H1 (cell line): ENCODE measurements at regions not wholly inside any gene's neighbourhood (a gene's known extent, or its start where the extent isn't known, plus 50 kb on each side); places are given as distances from the start of the nearest gene placed in this dataset.

Source experiments
- CTCF ChIA-PET: fragments of 300-600 bp; sonication (Branson Sonifier 250); formaldehyde crosslinking; loops from one replicate; lab custom pipeline; 2021; ENCODE audit not compliant: partially characterized antibody; lab: Charles Lee
- POLR2A ChIA-PET: fragments of 300-600 bp; sonication (Branson Sonifier 250); formaldehyde crosslinking; loops from one replicate; lab custom pipeline; 2021; ENCODE audit warnings: inconsistent platforms; ENCODE audit not compliant: partially characterized antibody; lab: Charles Lee
- DNase-seq, 2 experiments: peaks; one replicate each; pipeline versions ENCODE4 v3.0.0 to v3.0.0-alpha.2; 2010 to 2022; ENCODE audit warnings: low spot score in 2 of 2, low read depth in 1 of 2, mixed read lengths in 1 of 2
- FAIRE-seq: peaks from 2 replicates; lab custom pipeline; 2011; peaks lifted over from hg19 to GRCh38; lab: Jason Lieb, UNC
- H2AFZ ChIP-seq: 2 replicates; pipeline ENCODE4 v1.8.1; 2012; ENCODE audit warnings: low read length, inconsistent platforms
- H2AK5ac ChIP-seq: 2 replicates; pipeline ENCODE4 v1.6.1; 2013; ENCODE audit warnings: low read depth, low read length
- H2BK120ac ChIP-seq: replicated peaks from 2 replicates; pipeline ENCODE3; 2013; ENCODE audit warnings: low read depth, low read length, inconsistent platforms
- H2BK12ac ChIP-seq: 2 replicates; pipeline ENCODE4 v1.6.1; 2013; ENCODE audit warnings: low read depth, low read length
- H2BK15ac ChIP-seq: 2 replicates; pipeline ENCODE4 v1.6.1; 2013; ENCODE audit warnings: low read length
- H2BK20ac ChIP-seq: 2 replicates; pipeline ENCODE4 v1.6.1; 2013; ENCODE audit warnings: low read length
- H2BK5ac ChIP-seq: 2 replicates; pipeline ENCODE4 v1.6.1; 2013; ENCODE audit warnings: low read depth, low read length
- H3K14ac ChIP-seq: 2 replicates; pipeline ENCODE4 v1.6.1; 2013; ENCODE audit warnings: inconsistent platforms; ENCODE audit not compliant: insufficient read length
- H3K18ac ChIP-seq: 2 replicates; pipeline ENCODE4 v1.6.1; 2013; ENCODE audit warnings: low read length; ENCODE audit errors: extremely low read depth
- H3K23ac ChIP-seq: 2 replicates; pipeline ENCODE4 v1.6.1; 2013; ENCODE audit warnings: inconsistent platforms; ENCODE audit not compliant: insufficient read length
- H3K23me2 ChIP-seq: 2 replicates; pipeline ENCODE4 v1.6.1; 2013; ENCODE audit warnings: low read depth, low read length
- H3K27ac ChIP-seq: 2 replicates; pipeline ENCODE4 v1.6.1; 2011; ENCODE audit warnings: low read depth, low read length, inconsistent platforms
- H3K27me3 ChIP-seq, 4 experiments: replicated peaks in 1 of 4; 1 replicate in 1 of 4; 2 replicates in 3 of 4; pipeline versions ENCODE4 v1.6.1 to v1.8.1; 2011 to 2013; ENCODE audit warnings: low read length in 3 of 4, mild to moderate bottlenecking in 3 of 4, inconsistent platforms in 2 of 4, mixed read lengths in 2 of 4, moderate library complexity in 1 of 4; ENCODE audit not compliant: control insufficient read depth in 3 of 4, insufficient read depth in 3 of 4; ENCODE audit errors: extremely low read depth in 1 of 4
- H3K36me3 ChIP-seq, 4 experiments: 2 replicates each; pipeline versions ENCODE4 v1.6.1 to v1.8.1; 2011 to 2013; ENCODE audit warnings: mild to moderate bottlenecking in 4 of 4, low read length in 3 of 4, moderate library complexity in 2 of 4, control low read depth in 1 of 4, inconsistent platforms in 1 of 4; ENCODE audit not compliant: insufficient read depth in 4 of 4, control insufficient read depth in 2 of 4
- H3K4ac ChIP-seq: replicated peaks from 2 replicates; pipeline ENCODE3; 2013; ENCODE audit warnings: low read length, low read depth, mixed read lengths, inconsistent platforms; ENCODE audit not compliant: insufficient read length
- H3K4me1 ChIP-seq, 4 experiments: replicated peaks in 1 of 4; 1 replicate in 1 of 4; 2 replicates in 3 of 4; pipeline versions ENCODE4 v1.6.1 to v1.8.1; 2011 to 2013; ENCODE audit warnings: low read length in 3 of 4, inconsistent platforms in 2 of 4, mixed read lengths in 1 of 4; ENCODE audit not compliant: insufficient read depth in 4 of 4, control insufficient read depth in 3 of 4
- H3K4me2 ChIP-seq, 2 experiments: 2 replicates each; pipeline versions ENCODE4 v1.6.1 to v1.8.1; 2011 to 2013; ENCODE audit warnings: low read depth in 2 of 2, low read length in 2 of 2, control low read depth in 1 of 2, inconsistent platforms in 1 of 2, mild to moderate bottlenecking in 1 of 2; ENCODE audit not compliant: insufficient read depth in 1 of 2
- H3K4me3 ChIP-seq, 4 experiments: fragments of 200-600, 300-600 bp in 1 of 4; sonication (generic), shearing (Covaris generic), sonication (Bioruptor Twin) in 1 of 4; 2 replicates each; pipeline versions ENCODE4 v1.5.1 to v1.8.1; 2011 to 2016; ENCODE audit warnings: low read length in 4 of 4, low read depth in 3 of 4, control low read depth in 2 of 4, inconsistent platforms in 2 of 4, mild to moderate bottlenecking in 2 of 4, mixed read lengths in 1 of 4, moderate library complexity in 1 of 4; ENCODE audit not compliant: insufficient read depth in 2 of 4; ENCODE audit errors: extremely low read depth in 1 of 4
- H3K56ac ChIP-seq: replicated peaks from 2 replicates; pipeline ENCODE3; 2013; ENCODE audit warnings: low read depth, mild to moderate bottlenecking, mixed read lengths, low read length, inconsistent platforms; ENCODE audit not compliant: insufficient read length
- H3K79me1 ChIP-seq: 2 replicates; pipeline ENCODE4 v1.6.1; 2013; ENCODE audit warnings: low read depth, low read length, control low read depth
- H3K79me2 ChIP-seq, 2 experiments: 2 replicates each; pipeline versions ENCODE4 v1.6.1 to v1.8.1; 2012 to 2013; ENCODE audit warnings: low read length in 2 of 2, mild to moderate bottlenecking in 2 of 2, inconsistent platforms in 1 of 2; ENCODE audit not compliant: insufficient read depth in 2 of 2, control insufficient read depth in 1 of 2
- H3K9ac ChIP-seq, 4 experiments: replicated peaks in 1 of 4; 1 replicate in 1 of 4; 2 replicates in 3 of 4; pipeline versions ENCODE4 v1.6.1 to v1.8.1; 2011 to 2013; ENCODE audit warnings: low read depth in 3 of 4, low read length in 3 of 4, control low read depth in 2 of 4, mild to moderate bottlenecking in 2 of 4, moderate library complexity in 2 of 4, inconsistent platforms in 1 of 4; ENCODE audit errors: extremely low read depth in 1 of 4
- H3K9me3 ChIP-seq, 2 experiments: 2 replicates each; pipeline versions ENCODE4 v1.6.1 to v1.8.1; 2012 to 2013; ENCODE audit warnings: mild to moderate bottlenecking in 2 of 2, moderate library complexity in 2 of 2, control low read depth in 1 of 2, inconsistent platforms in 1 of 2, low read depth in 1 of 2, low read length in 1 of 2, mixed read lengths in 1 of 2; ENCODE audit not compliant: insufficient read depth in 2 of 2
- H4K20me1 ChIP-seq, 2 experiments: replicated peaks in 1 of 2; 2 replicates each; pipeline versions ENCODE3 to v1.8.1; 2011 to 2013; ENCODE audit warnings: inconsistent platforms in 2 of 2, low read length in 2 of 2, mild to moderate bottlenecking in 1 of 2; ENCODE audit not compliant: insufficient read depth in 2 of 2, control insufficient read depth in 1 of 2
- H4K5ac ChIP-seq: 2 replicates; pipeline ENCODE4 v1.6.1; 2013; ENCODE audit warnings: low read length, low read depth, mixed read lengths, inconsistent platforms; ENCODE audit not compliant: insufficient read length
- H4K8ac ChIP-seq: 2 replicates; pipeline ENCODE4 v1.8.0; 2013; ENCODE audit warnings: mild to moderate bottlenecking, moderate library complexity, low read length, inconsistent platforms; ENCODE audit not compliant: insufficient read depth; ENCODE audit errors: extremely low read depth
- H4K91ac ChIP-seq: replicated peaks from 2 replicates; pipeline ENCODE3; 2013; ENCODE audit warnings: low read length, mixed read lengths, inconsistent platforms; ENCODE audit not compliant: insufficient read length
- TF ChIP-seq, protein P1 (sequence below): fragments of 300-600 bp; sonication (generic); IDR thresholded peaks from 2 replicates; pipeline ENCODE4 v1.7.1; 2012; ENCODE audit warnings: low read length, moderate library complexity, mild to moderate bottlenecking, inconsistent platforms; ENCODE audit not compliant: insufficient replicate concordance

GRCh38 chr4:155062948-155063347, 145.5 kb upstream of the NPY2R start:
- H3K4me3 ChIP-seq = no peak overlapping the region
- H2BK12ac ChIP-seq = no peak overlapping the region
- H2AK5ac ChIP-seq = no peak overlapping the region
- ChIA-PET POLR2A (no interaction called here), CTCF (no interaction called here)
- no peaks in the 10 kb centered on the region for H3K79me2 ChIP-seq
- no peak overlapping the region for H2BK120ac ChIP-seq
- no peak overlapping the region for H2AFZ ChIP-seq
- H3K4me1 ChIP-seq = peaks cover 0 to 3% (median 1%) of the 10 kb centered on the region in 4 experiments; a peak in 3 of 7 replicates
- no peak overlapping the region for H2BK15ac ChIP-seq
- no peak overlapping the region for H4K91ac ChIP-seq
- H3K9ac ChIP-seq = no peak overlapping the region
- H3K4ac ChIP-seq = no peak overlapping the region
- no peaks in the 10 kb centered on the region for H4K20me1 ChIP-seq
- H3K23me2 ChIP-seq = no peaks in the 10 kb centered on the region
- H3K23ac ChIP-seq = no peak overlapping the region
- no peak overlapping the region for H2BK5ac ChIP-seq
- H3K36me3 ChIP-seq = no peaks in the 10 kb centered on the region
- H3K79me1 ChIP-seq = no peaks in the 10 kb centered on the region
- no peak overlapping the region for H4K8ac ChIP-seq
- H3K27me3 ChIP-seq = no peaks in the 10 kb centered on the region
- H3K56ac ChIP-seq = no peak overlapping the region
- no peaks in the 10 kb centered on the region for H3K9me3 ChIP-seq
- H3K14ac ChIP-seq = no peak overlapping the region
- no peak for DNase-seq
- no peak overlapping the region for H2BK20ac ChIP-seq
- no peak overlapping the region for H3K18ac ChIP-seq
- no peak overlapping the region for H3K27ac ChIP-seq
- no peak overlapping the region for H4K5ac ChIP-seq
- no peak overlapping the region for H3K4me2 ChIP-seq
- no peak for FAIRE-seq
- TF ChIP-seq, protein P1, sequence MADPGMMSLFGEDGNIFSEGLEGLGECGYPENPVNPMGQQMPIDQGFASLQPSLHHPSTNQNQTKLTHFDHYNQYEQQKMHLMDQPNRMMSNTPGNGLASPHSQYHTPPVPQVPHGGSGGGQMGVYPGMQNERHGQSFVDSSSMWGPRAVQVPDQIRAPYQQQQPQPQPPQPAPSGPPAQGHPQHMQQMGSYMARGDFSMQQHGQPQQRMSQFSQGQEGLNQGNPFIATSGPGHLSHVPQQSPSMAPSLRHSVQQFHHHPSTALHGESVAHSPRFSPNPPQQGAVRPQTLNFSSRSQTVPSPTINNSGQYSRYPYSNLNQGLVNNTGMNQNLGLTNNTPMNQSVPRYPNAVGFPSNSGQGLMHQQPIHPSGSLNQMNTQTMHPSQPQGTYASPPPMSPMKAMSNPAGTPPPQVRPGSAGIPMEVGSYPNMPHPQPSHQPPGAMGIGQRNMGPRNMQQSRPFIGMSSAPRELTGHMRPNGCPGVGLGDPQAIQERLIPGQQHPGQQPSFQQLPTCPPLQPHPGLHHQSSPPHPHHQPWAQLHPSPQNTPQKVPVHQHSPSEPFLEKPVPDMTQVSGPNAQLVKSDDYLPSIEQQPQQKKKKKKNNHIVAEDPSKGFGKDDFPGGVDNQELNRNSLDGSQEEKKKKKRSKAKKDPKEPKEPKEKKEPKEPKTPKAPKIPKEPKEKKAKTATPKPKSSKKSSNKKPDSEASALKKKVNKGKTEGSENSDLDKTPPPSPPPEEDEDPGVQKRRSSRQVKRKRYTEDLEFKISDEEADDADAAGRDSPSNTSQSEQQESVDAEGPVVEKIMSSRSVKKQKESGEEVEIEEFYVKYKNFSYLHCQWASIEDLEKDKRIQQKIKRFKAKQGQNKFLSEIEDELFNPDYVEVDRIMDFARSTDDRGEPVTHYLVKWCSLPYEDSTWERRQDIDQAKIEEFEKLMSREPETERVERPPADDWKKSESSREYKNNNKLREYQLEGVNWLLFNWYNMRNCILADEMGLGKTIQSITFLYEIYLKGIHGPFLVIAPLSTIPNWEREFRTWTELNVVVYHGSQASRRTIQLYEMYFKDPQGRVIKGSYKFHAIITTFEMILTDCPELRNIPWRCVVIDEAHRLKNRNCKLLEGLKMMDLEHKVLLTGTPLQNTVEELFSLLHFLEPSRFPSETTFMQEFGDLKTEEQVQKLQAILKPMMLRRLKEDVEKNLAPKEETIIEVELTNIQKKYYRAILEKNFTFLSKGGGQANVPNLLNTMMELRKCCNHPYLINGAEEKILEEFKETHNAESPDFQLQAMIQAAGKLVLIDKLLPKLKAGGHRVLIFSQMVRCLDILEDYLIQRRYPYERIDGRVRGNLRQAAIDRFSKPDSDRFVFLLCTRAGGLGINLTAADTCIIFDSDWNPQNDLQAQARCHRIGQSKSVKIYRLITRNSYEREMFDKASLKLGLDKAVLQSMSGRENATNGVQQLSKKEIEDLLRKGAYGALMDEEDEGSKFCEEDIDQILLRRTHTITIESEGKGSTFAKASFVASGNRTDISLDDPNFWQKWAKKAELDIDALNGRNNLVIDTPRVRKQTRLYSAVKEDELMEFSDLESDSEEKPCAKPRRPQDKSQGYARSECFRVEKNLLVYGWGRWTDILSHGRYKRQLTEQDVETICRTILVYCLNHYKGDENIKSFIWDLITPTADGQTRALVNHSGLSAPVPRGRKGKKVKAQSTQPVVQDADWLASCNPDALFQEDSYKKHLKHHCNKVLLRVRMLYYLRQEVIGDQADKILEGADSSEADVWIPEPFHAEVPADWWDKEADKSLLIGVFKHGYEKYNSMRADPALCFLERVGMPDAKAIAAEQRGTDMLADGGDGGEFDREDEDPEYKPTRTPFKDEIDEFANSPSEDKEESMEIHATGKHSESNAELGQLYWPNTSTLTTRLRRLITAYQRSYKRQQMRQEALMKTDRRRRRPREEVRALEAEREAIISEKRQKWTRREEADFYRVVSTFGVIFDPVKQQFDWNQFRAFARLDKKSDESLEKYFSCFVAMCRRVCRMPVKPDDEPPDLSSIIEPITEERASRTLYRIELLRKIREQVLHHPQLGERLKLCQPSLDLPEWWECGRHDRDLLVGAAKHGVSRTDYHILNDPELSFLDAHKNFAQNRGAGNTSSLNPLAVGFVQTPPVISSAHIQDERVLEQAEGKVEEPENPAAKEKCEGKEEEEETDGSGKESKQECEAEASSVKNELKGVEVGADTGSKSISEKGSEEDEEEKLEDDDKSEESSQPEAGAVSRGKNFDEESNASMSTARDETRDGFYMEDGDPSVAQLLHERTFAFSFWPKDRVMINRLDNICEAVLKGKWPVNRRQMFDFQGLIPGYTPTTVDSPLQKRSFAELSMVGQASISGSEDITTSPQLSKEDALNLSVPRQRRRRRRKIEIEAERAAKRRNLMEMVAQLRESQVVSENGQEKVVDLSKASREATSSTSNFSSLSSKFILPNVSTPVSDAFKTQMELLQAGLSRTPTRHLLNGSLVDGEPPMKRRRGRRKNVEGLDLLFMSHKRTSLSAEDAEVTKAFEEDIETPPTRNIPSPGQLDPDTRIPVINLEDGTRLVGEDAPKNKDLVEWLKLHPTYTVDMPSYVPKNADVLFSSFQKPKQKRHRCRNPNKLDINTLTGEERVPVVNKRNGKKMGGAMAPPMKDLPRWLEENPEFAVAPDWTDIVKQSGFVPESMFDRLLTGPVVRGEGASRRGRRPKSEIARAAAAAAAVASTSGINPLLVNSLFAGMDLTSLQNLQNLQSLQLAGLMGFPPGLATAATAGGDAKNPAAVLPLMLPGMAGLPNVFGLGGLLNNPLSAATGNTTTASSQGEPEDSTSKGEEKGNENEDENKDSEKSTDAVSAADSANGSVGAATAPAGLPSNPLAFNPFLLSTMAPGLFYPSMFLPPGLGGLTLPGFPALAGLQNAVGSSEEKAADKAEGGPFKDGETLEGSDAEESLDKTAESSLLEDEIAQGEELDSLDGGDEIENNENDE = no peak
